Activated T-cell treated with anti-CD3 and anti-CD28 coated beads, Interleukin-2, amount 50 U/mL, for 72 hours (primary cell): ENCODE measurements at regions not wholly inside any gene's neighbourhood (a gene's known extent, or its start where the extent isn't known, plus 50 kb on each side); places are given as distances from the start of the nearest gene placed in this dataset.
A peak's percentile ranks its signal among the peaks of the same experiment; 100 is the strongest.

Source experiments
- ATAC-seq, 2 donors: fragments of 150-1000 bp; cut with Tn5 transposase; replicated peaks in 1 of 2; 2 replicates each; pipeline ENCODE4 v1.10.0; 2021; ENCODE audit warnings: moderate library complexity in 2 of 2, mild to moderate bottlenecking in 1 of 2
- DNase-seq, 2 donors: peaks; one replicate each; pipeline ENCODE4 v3.0.0; 2021 to 2022; ENCODE audit warnings: mixed read lengths in 1 of 2
- H3K27ac Mint-ChIP-seq: one replicate; pipeline ENCODE4 v1.8.0; 2022; ENCODE audit warnings: mild to moderate bottlenecking, moderate library complexity, mixed read lengths
- H3K27me3 Mint-ChIP-seq: one replicate; pipeline ENCODE4 v1.8.0; 2022; ENCODE audit warnings: low read depth, mixed read lengths
- H3K36me3 Mint-ChIP-seq, 2 donors: one replicate each; pipeline ENCODE4 v1.8.0; 2022; ENCODE audit warnings: mixed read lengths in 2 of 2, mild to moderate bottlenecking in 1 of 2; ENCODE audit not compliant: insufficient read depth in 2 of 2
- H3K4me1 Mint-ChIP-seq: one replicate; pipeline ENCODE4 v1.8.0; 2022; ENCODE audit warnings: low read depth, mixed read lengths
- H3K4me3 Mint-ChIP-seq, 2 donors: one replicate each; pipeline ENCODE4 v1.8.0; 2022; ENCODE audit warnings: mild to moderate bottlenecking in 2 of 2, mixed read lengths in 2 of 2, moderate library complexity in 2 of 2
- H3K9me3 Mint-ChIP-seq, 2 donors: one replicate each; pipeline ENCODE4 v1.8.0; 2022; ENCODE audit warnings: mixed read lengths in 2 of 2

DNA sequence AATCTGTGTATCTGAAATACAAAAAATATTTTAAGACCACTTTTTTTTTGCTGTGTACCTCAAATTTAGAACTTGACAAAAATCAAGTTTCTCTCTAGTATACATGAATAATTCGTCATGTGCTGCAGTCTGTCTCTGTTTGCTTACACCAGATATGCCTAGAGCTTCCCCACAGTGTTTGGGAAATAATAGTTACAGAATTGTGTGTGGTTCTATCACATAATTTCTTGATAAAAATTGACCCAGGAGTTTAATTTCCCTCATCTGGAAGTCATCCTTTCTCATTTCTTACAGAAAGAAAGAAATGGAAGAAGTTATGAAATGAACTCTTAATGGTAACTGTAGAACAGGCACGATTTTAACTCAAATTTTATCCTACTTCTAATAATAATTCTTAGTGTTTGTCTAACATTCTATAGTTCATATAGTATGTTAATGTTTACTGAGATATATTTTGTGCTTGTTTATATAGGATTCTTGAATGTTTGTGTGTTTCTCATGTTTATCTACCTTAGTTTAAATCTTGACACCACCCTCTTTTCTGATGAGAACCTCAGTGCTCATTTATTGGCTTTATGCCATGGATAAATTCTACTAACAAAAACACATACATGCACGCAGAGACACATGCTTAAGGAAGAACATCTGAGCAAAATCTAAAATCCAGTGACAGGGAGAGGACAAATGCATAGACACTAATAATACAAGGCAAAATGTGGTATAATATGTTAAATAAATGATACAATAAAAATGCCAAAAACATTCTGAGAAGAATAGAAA lies 61.4 kb upstream of the CTSC start:
- no peaks in the 10 kb centered on the region for H3K9me3 Mint-ChIP-seq
- no peak for ATAC-seq

DNA sequence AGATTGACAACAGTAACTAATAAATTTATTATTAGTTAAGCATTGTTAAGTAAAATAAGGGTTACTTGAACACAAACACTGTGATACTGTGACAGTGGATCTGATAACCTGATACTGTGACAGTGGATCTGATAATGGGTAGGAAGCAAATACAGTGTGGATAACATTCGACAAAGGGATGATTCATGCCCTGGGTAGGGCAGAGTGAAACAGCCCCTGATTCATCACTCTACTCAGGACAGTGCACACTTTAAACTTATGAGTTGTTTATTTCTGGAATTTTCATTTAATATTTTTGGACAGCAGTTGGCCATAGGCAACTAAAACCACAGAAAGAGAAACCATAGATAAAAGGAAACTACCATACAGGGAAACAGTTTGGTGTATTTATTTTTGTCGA lies 60.8 kb upstream of the CTSC start:
- no peak for DNase-seq
- peak; percentile 65 to 76 for ATAC-seq
- H3K9me3 Mint-ChIP-seq = no peaks in the 10 kb centered on the region
- H3K27me3 Mint-ChIP-seq = no peaks in the 10 kb centered on the region
- peaks cover 0 to 1% of the 10 kb centered on the region in 2 donors for H3K36me3 Mint-ChIP-seq
- peaks cover 14% of the 10 kb centered on the region for H3K4me1 Mint-ChIP-seq
- H3K27ac Mint-ChIP-seq = no peak overlapping the region
- no peak overlapping the region for H3K4me3 Mint-ChIP-seq

More for the DNA sequence above, 61.4 kb upstream of the CTSC start:
- H3K27ac Mint-ChIP-seq = no peak overlapping the region
- peaks cover 16% of the 10 kb centered on the region for H3K4me1 Mint-ChIP-seq
- no peaks in the 10 kb centered on the region for H3K27me3 Mint-ChIP-seq
- DNase-seq = no peak
- no peak overlapping the region for H3K4me3 Mint-ChIP-seq
- peaks cover 0 to 1% of the 10 kb centered on the region in 2 donors for H3K36me3 Mint-ChIP-seq

DNA sequence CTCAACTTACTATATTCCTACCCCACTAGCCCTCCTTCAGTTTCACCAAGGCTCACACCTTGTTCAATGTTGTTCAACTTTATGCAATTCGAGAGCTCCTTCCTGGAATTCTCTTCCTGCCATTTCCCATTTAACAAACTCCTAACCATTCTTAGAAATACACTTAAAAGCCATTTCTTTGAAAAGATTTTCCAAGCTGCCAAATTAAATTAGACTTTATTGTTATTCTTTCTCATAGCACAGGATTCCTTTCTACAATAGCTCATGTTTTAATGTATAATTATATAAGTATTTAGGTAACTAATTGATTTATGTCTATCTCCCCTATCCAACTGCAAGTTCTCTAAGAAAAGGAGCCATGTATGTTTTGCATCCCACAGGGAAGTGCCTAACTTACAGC lies 52.7 kb upstream of the CTSC start:
- ATAC-seq (no peak), DNase-seq (no peak)
- H3K4me3 Mint-ChIP-seq = no peak overlapping the region
- H3K27me3 Mint-ChIP-seq = no peaks in the 10 kb centered on the region
- H3K4me1 Mint-ChIP-seq = peaks cover under 1% of the 10 kb centered on the region
- H3K27ac Mint-ChIP-seq = no peak overlapping the region
- H3K9me3 Mint-ChIP-seq = peaks cover 2 to 6% of the 10 kb centered on the region in 2 donors
- H3K36me3 Mint-ChIP-seq = peaks cover 0 to 2% of the 10 kb centered on the region in 2 donors

GRCh38 chr11:88387957-88388356 lies 50.4 kb upstream of the CTSC start:
- peaks cover 0 to 2% of the 10 kb centered on the region in 2 donors for H3K36me3 Mint-ChIP-seq
- peaks cover 14% of the 10 kb centered on the region for H3K4me1 Mint-ChIP-seq
- no peak overlapping the region for H3K27ac Mint-ChIP-seq
- no peak overlapping the region for H3K4me3 Mint-ChIP-seq
- no peaks in the 10 kb centered on the region for H3K27me3 Mint-ChIP-seq
- ATAC-seq (no peak), DNase-seq (no peak)
- H3K9me3 Mint-ChIP-seq = peaks cover 2 to 6% of the 10 kb centered on the region in 2 donors
